B cell (primary cell): ENCODE measurements at regions not wholly inside any gene's neighbourhood (a gene's known extent, or its start where the extent isn't known, plus 50 kb on each side); places are given as distances from the start of the nearest gene placed in this dataset.

Experiments used
- ATAC-seq: fragments of 200-7000 bp; cut with Tn5 transposase; one replicate; pipeline ENCODE4 v1.10.0; 2021; ENCODE audit warnings: low read depth, mild to moderate bottlenecking, moderate number of reproducible peaks, moderate library complexity
- CTCF ChIA-PET: fragments of 350-600 bp; sonication (Branson Sonifier 250); formaldehyde crosslinking; loops from one replicate; lab custom pipeline; 2021; ENCODE audit warnings: antibody characterized with exemption, inconsistent platforms; lab: Charles Lee
- POLR2A ChIA-PET: fragments of 350-600 bp; sonication (Branson Sonifier 250); formaldehyde crosslinking; loops from one replicate; lab custom pipeline; 2021; ENCODE audit warnings: antibody characterized with exemption; lab: Charles Lee
- DNase-seq: peaks from one replicate; pipeline ENCODE4 v3.0.0; 2013
- H2AFZ ChIP-seq: 2 replicates; pipeline ENCODE4 v1.6.1; 2012; ENCODE audit warnings: mild to moderate bottlenecking, low read depth, low read length; ENCODE audit not compliant: insufficient read depth, poor library complexity, severe bottlenecking
- H3K27ac ChIP-seq, 2 donors: 1 replicate in 1 of 2; 2 replicates in 1 of 2; pipeline ENCODE4 v1.5.1; 2012 to 2013; ENCODE audit warnings: low read length in 2 of 2, mild to moderate bottlenecking in 2 of 2, moderate library complexity in 1 of 2
- H3K27me3 ChIP-seq, 4 experiments: fragments of 200-600 bp in 1 of 4; sonication (generic) in 1 of 4; replicated peaks in 1 of 4; 1 replicate in 2 of 4; 2 replicates in 2 of 4; pipeline versions ENCODE4 v1.6.1 to v1.7.0; 2013 to 2016; ENCODE audit warnings: low read length in 3 of 4, mild to moderate bottlenecking in 2 of 4, mixed read lengths in 1 of 4, moderate library complexity in 1 of 4; ENCODE audit not compliant: insufficient read depth in 4 of 4, control insufficient read depth in 3 of 4; ENCODE audit errors: control extremely low read depth in 1 of 4
- H3K36me3 ChIP-seq, 2 experiments: replicated peaks in 1 of 2; 1 replicate in 1 of 2; 2 replicates in 1 of 2; pipeline versions ENCODE4 v1.6.1 to v1.7.1; 2013; ENCODE audit warnings: low read length in 1 of 2; ENCODE audit not compliant: insufficient read depth in 2 of 2, control insufficient read depth in 1 of 2; ENCODE audit errors: control extremely low read depth in 1 of 2, extremely low read depth in 1 of 2
- H3K4me1 ChIP-seq, 2 donors: fragments of 200-600 bp in 1 of 2; sonication (generic) in 1 of 2; 1 replicate in 1 of 2; 2 replicates in 1 of 2; pipeline versions ENCODE4 v1.5.1 to v1.6.1; 2013 to 2017; ENCODE audit warnings: low read length in 2 of 2; ENCODE audit not compliant: control insufficient read depth in 2 of 2, insufficient read depth in 2 of 2
- H3K4me2 ChIP-seq: replicated peaks from 2 replicates; pipeline ENCODE3; 2012; ENCODE audit warnings: mild to moderate bottlenecking, low read depth, low read length; ENCODE audit not compliant: poor library complexity, severe bottlenecking
- H3K4me3 ChIP-seq, 5 experiments: fragments of 200-600 bp in 1 of 5; sonication (generic) in 1 of 5; 1 replicate in 3 of 5; 2 replicates in 2 of 5; pipeline versions ENCODE4 v1.5.1 to v1.7.0; 2011 to 2016; ENCODE audit warnings: low read length in 4 of 5, mild to moderate bottlenecking in 4 of 5, low read depth in 2 of 5, control low read depth in 1 of 5, moderate library complexity in 1 of 5; ENCODE audit not compliant: insufficient read depth in 1 of 5; ENCODE audit errors: control extremely low read depth in 1 of 5, extremely low read depth in 1 of 5
- H3K79me2 ChIP-seq: fragments of 200-600 bp; sonication (generic); one replicate; pipeline ENCODE4 v1.6.0; 2016; ENCODE audit warnings: low read length; ENCODE audit not compliant: control insufficient read depth, insufficient read depth
- H3K9ac ChIP-seq: fragments of 200-600 bp; sonication (generic); 2 replicates; pipeline ENCODE4 v1.6.1; 2017; ENCODE audit warnings: mild to moderate bottlenecking, low read length, moderate library complexity
- H3K9me3 ChIP-seq, 3 donors: one replicate each; pipeline versions ENCODE4 v1.6.1 to v1.7.1; 2013; ENCODE audit warnings: low read length in 2 of 3; ENCODE audit not compliant: control insufficient read depth in 2 of 3, insufficient read depth in 1 of 3; ENCODE audit errors: control extremely low read depth in 1 of 3
- H4K20me1 ChIP-seq: 2 replicates; pipeline ENCODE4 v1.6.0; 2012; ENCODE audit warnings: mild to moderate bottlenecking, low read length; ENCODE audit not compliant: insufficient read depth, control insufficient read depth, poor library complexity, severe bottlenecking
- H3K27ac Mint-ChIP-seq: one replicate; pipeline ENCODE4 v1.8.0; 2021; ENCODE audit warnings: mixed read lengths
- H3K27me3 Mint-ChIP-seq: one replicate; pipeline ENCODE4 v1.8.0; 2021; ENCODE audit warnings: mixed read lengths
- H3K4me1 Mint-ChIP-seq: one replicate; pipeline ENCODE4 v1.8.0; 2021; ENCODE audit warnings: mixed read lengths
- H3K4me3 Mint-ChIP-seq: one replicate; pipeline ENCODE4 v1.8.0; 2021; ENCODE audit warnings: mixed read lengths
- H3K9me3 Mint-ChIP-seq: one replicate; pipeline ENCODE4 v1.8.0; 2022; ENCODE audit warnings: mixed read lengths; ENCODE audit not compliant: insufficient read depth
- EZH2 ChIP-seq: IDR thresholded peaks from 2 replicates; pipeline ENCODE4 v1.6.1; 2012; ENCODE audit warnings: borderline replicate concordance, low read depth, mild to moderate bottlenecking, moderate library complexity, low read length; ENCODE audit not compliant: insufficient read depth, poor library complexity, severe bottlenecking
- WGBS: methylation state at CpG from one replicate; pipeline ENCODE4 v1.1.5; 2013; ENCODE audit warnings: missing lambda C conversion rate; ENCODE audit not compliant: insufficient coverage; 5-methylcytosine and 5-hydroxymethylcytosine counted together
- intact Hi-C: fragments of 100-400 bp; cut with micrococcal nuclease; formaldehyde crosslinking; loops from one replicate; pipeline ENCODE4 v1.10.0; 2022
- TF ChIP-seq, protein P1 (sequence below): fragments of 200-600 bp; IDR thresholded peaks from one replicate; pipeline ENCODE4 v1.8.0; 2022; ENCODE audit warnings: antibody characterized with exemption, mild to moderate bottlenecking

- no peaks in the 10 kb centered on the region for H3K27me3 Mint-ChIP-seq
- POLR2A ChIA-PET, result no interaction called here
Measured at GRCh38 chr20:22386306-22386623, 198.1 kb downstream of the FOXA2 start.

GRCh38 chr20:22385602-22386305, 198.6 kb downstream of the FOXA2 start:
- Histone ChIP-seq H3K4me2 (no peak overlapping the region), H4K20me1 (no peaks in the 10 kb centered on the region), H3K27ac (no peak overlapping the region), H3K27me3 (no peaks in the 10 kb centered on the region), H3K79me2 (no peaks in the 10 kb centered on the region), H2AFZ (no peak overlapping the region), H3K9ac (no peak overlapping the region), H3K4me1 (peaks cover 10 to 15% of the 10 kb centered on the region in 2 donors), H3K4me3 (no peak overlapping the region), H3K9me3 (peaks cover 0 to 3% (median 0%) of the 10 kb centered on the region in 3 donors), H3K36me3 (no peaks in the 10 kb centered on the region)
- TF ChIP-seq, protein P1, sequence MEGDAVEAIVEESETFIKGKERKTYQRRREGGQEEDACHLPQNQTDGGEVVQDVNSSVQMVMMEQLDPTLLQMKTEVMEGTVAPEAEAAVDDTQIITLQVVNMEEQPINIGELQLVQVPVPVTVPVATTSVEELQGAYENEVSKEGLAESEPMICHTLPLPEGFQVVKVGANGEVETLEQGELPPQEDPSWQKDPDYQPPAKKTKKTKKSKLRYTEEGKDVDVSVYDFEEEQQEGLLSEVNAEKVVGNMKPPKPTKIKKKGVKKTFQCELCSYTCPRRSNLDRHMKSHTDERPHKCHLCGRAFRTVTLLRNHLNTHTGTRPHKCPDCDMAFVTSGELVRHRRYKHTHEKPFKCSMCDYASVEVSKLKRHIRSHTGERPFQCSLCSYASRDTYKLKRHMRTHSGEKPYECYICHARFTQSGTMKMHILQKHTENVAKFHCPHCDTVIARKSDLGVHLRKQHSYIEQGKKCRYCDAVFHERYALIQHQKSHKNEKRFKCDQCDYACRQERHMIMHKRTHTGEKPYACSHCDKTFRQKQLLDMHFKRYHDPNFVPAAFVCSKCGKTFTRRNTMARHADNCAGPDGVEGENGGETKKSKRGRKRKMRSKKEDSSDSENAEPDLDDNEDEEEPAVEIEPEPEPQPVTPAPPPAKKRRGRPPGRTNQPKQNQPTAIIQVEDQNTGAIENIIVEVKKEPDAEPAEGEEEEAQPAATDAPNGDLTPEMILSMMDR, result no peak
- no peak for TF ChIP-seq EZH2
- H3K27ac Mint-ChIP-seq, result no peak overlapping the region
- 88% methylated on average over 6 of the region's 7 CpGs for WGBS
- CTCF ChIA-PET, result no interaction called here
- POLR2A ChIA-PET, result no interaction called here
- H3K27me3 Mint-ChIP-seq, result no peaks in the 10 kb centered on the region
- DNase-seq, result no peak
- no peaks in the 10 kb centered on the region for H3K9me3 Mint-ChIP-seq
- intact Hi-C loops, result no loop called here
- H3K4me1 Mint-ChIP-seq, result peaks cover 6% of the 10 kb centered on the region
- H3K4me3 Mint-ChIP-seq, result no peak overlapping the region
- no peak for ATAC-seq

More at GRCh38 chr20:22386306-22386623, 198.1 kb downstream of the FOXA2 start:
- no peaks in the 10 kb centered on the region for H3K79me2 ChIP-seq
- H3K36me3 ChIP-seq, result no peaks in the 10 kb centered on the region
- Mint-ChIP-seq H3K9me3 (no peaks in the 10 kb centered on the region), H3K4me1 (peaks cover 6% of the 10 kb centered on the region), H3K4me3 (no peak overlapping the region), H3K27ac (no peak overlapping the region)
- no peak overlapping the region for H3K27ac ChIP-seq
- H3K4me3 ChIP-seq, result no peak overlapping the region
- intact Hi-C loops, result no loop called here
- H3K9me3 ChIP-seq, result peaks cover 0 to 3% (median 0%) of the 10 kb centered on the region in 3 donors
- no peak overlapping the region for H3K9ac ChIP-seq
- H3K4me1 ChIP-seq, result peaks cover 10 to 15% of the 10 kb centered on the region in 2 donors
- CTCF ChIA-PET, result no interaction called here
- TF ChIP-seq EZH2, result no peak
- TF ChIP-seq, protein P1, result no peak
- no peak overlapping the region for H3K4me2 ChIP-seq
- DNase-seq (no peak), ATAC-seq (no peak)
- no peaks in the 10 kb centered on the region for H3K27me3 ChIP-seq
- no peak overlapping the region for H2AFZ ChIP-seq
- no CpG with 5 or more reads among the region's 3 CpGs for WGBS
- no peaks in the 10 kb centered on the region for H4K20me1 ChIP-seq
